ENCODE measurements at regions not wholly inside any gene's neighbourhood (a gene's known extent, or its start where the extent isn't known, plus 50 kb on each side); places are given as distances from the start of the nearest gene placed in this dataset.

DNA sequence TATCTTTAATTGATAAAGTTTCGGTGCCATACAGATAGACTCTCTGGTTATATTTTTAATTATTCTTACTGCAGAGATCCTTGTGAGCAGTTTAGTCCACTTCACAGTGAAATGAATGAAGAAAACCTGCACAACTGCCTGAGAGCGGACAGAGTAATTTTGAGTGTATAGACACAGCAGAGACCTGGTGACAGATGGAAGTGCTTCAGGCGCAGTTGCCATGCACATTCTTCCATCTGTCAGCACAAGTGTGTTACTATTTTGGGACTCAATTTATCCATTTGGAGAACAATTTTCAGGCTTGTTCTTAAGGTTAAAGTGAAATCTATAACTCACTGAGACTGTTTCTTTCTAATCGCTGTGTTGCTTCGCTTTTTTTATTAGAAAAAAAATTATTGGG lies 147.8 kb upstream of the SPHKAP start:
- ATAC-seq = peak; percentile 72 to 84
- no peaks in the 10 kb centered on the region for H3K27me3 ChIP-seq (ENCODE audit: control insufficient read depth, insufficient read depth)
- H3K27ac ChIP-seq (ENCODE audit: low read length) = no peak overlapping the region
- intact Hi-C loops (cut with DNase I) = no loop called here
- no peak for DNase-seq
- 59% methylated on average over 5 of the region's 5 CpGs for WGBS
- no peaks in the 10 kb centered on the region for H3K4me1 ChIP-seq (ENCODE audit: control insufficient read depth, insufficient read depth, low read length)
- no peaks in the 10 kb centered on the region for H3K9me3 ChIP-seq (ENCODE audit: control insufficient read depth, low read length)
- no peak overlapping the region for H3K4me3 ChIP-seq (ENCODE audit: low read length)

DNA sequence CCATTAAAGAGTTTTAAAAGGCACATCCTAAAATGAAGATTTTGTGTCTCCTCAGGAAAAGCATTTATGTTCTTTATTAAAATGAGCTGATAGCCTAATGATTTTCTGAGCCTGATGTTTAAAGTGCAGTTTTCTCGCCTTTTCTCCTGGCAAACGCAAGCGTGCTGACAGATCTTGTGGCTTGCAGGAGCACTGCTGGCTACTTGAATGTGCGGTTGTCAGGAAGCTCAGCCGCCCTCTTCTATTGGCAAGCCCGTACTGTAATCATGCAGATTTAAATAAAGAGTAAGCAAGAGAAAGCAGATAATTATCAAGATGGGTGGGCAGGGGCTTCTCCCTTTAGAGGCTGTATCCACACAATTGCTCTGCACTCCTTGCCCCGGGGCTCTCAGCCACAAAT lies 139.5 kb upstream of the SPHKAP start:
- H3K4me3 ChIP-seq (ENCODE audit: low read length) = no peak overlapping the region
- H3K4me1 ChIP-seq (ENCODE audit: control insufficient read depth, insufficient read depth, low read length) = no peaks in the 10 kb centered on the region
- H3K27me3 ChIP-seq (ENCODE audit: control insufficient read depth, insufficient read depth) = no peaks in the 10 kb centered on the region
- intact Hi-C loops (cut with DNase I) = no loop called here
- DNase-seq = peak in 1 of 3 donors; percentile 33
- no peak overlapping the region for H3K27ac ChIP-seq (ENCODE audit: low read length)
- WGBS = 42% methylated on average over 7 of the region's 7 CpGs
- no peaks in the 10 kb centered on the region for H3K9me3 ChIP-seq (ENCODE audit: control insufficient read depth, low read length)
- peak in 1 of 2 donors; percentile 40 for ATAC-seq

DNA sequence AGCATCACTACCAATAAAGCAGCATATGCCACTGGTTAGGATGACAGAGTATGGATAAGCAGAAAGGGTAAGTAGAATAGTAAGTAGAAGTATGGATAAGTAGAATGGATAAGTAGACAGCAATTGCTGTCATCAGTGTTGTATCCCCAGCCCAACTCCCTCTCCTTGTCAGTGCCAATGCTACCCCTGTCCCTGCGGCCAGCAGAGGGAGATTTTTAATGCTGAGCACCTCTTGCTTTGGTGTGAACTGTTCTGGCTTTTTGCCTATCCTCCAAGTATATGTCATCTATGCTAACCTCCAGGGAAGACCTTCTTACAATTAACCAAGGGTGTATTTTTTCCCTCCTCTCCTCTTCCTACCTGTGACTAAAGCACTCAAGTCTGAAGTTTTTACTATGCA lies 136.7 kb upstream of the SPHKAP start:
- WGBS = 22% methylated on average over 1 of the region's 1 CpG
- no peaks in the 10 kb centered on the region for H3K9me3 ChIP-seq (ENCODE audit: control insufficient read depth, low read length)
- ATAC-seq = peak; percentile 43 to 61

DNA sequence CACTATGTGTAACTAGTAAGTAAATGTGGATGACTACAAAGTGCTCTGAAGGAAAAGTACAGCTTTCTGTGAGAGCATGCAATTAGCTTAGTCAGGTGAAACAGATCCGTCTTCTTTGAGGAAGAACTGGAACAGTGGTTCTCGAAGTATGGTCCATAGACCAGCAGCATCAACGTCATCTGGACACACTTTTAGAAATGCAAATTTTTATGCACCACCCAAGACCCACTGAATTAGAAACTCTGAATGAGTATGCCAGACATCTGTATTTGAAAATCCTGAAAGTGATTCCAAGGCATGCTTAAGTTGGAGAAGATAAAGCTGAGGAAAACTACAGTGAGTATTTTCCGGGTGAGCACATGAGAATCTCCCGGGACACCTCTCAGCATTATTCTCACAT lies 130.7 kb upstream of the SPHKAP start:
- no peaks in the 10 kb centered on the region for H3K27me3 ChIP-seq (ENCODE audit: control insufficient read depth, insufficient read depth)
- intact Hi-C loops (cut with DNase I) = loop anchor here in 2 of 4 donors (10.0 kb wide), 1 partner anchor 343 kb away; no protein-coding TSS in a partner anchor
- 79% methylated on average over 5 of the region's 5 CpGs for WGBS
- H3K4me3 ChIP-seq (ENCODE audit: low read length) = no peak overlapping the region
- ATAC-seq (no peak), DNase-seq (no peak)
- H3K9me3 ChIP-seq (ENCODE audit: control insufficient read depth, low read length) = no peaks in the 10 kb centered on the region
- H3K27ac ChIP-seq (ENCODE audit: low read length) = no peak overlapping the region
- H3K4me1 ChIP-seq (ENCODE audit: control insufficient read depth, insufficient read depth, low read length) = no peaks in the 10 kb centered on the region

More for the DNA sequence above, 136.7 kb upstream of the SPHKAP start:
- no peak overlapping the region for H3K27ac ChIP-seq (ENCODE audit: low read length)
- no peaks in the 10 kb centered on the region for H3K27me3 ChIP-seq (ENCODE audit: control insufficient read depth, insufficient read depth)
- H3K4me3 ChIP-seq (ENCODE audit: low read length) = no peak overlapping the region
- intact Hi-C loops (cut with DNase I) = loop anchor here in 2 of 4 donors (10.0 kb wide), 1 partner anchor 337 kb away; no protein-coding TSS in a partner anchor
- peak in 2 of 3 donors; percentile 41 to 54 for DNase-seq
- no peaks in the 10 kb centered on the region for H3K4me1 ChIP-seq (ENCODE audit: control insufficient read depth, insufficient read depth, low read length)

DNA sequence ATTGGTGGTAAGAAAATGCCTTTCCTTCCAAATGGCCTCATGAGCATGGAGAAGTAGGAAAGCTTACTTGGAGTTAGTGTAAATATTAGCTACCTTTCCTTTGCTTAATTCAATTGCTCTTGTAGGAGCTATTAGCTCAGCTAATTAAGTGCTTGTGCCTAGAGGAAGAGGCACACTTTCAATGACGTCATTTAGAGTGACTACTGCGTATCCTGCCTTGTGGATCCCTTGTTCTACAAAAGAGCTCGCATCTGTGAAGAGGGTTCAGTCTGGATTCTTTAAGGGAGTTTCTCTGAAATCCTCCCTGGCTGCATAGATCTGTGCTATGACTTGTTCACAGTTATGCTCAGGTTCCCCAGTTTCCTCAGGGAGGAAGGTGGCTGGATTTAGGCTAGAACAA lies 122.5 kb upstream of the SPHKAP start:
- H3K27me3 ChIP-seq (ENCODE audit: control insufficient read depth, insufficient read depth) = no peaks in the 10 kb centered on the region
- intact Hi-C loops (cut with DNase I) = no loop called here
- no peaks in the 10 kb centered on the region for H3K9me3 ChIP-seq (ENCODE audit: control insufficient read depth, low read length)
- no peak overlapping the region for H3K27ac ChIP-seq (ENCODE audit: low read length)
- H3K4me1 ChIP-seq (ENCODE audit: control insufficient read depth, insufficient read depth, low read length) = no peaks in the 10 kb centered on the region
- 86% methylated on average over 3 of the region's 3 CpGs for WGBS
- no peak for DNase-seq
- no peak for ATAC-seq
- H3K4me3 ChIP-seq (ENCODE audit: low read length) = no peak overlapping the region

DNA sequence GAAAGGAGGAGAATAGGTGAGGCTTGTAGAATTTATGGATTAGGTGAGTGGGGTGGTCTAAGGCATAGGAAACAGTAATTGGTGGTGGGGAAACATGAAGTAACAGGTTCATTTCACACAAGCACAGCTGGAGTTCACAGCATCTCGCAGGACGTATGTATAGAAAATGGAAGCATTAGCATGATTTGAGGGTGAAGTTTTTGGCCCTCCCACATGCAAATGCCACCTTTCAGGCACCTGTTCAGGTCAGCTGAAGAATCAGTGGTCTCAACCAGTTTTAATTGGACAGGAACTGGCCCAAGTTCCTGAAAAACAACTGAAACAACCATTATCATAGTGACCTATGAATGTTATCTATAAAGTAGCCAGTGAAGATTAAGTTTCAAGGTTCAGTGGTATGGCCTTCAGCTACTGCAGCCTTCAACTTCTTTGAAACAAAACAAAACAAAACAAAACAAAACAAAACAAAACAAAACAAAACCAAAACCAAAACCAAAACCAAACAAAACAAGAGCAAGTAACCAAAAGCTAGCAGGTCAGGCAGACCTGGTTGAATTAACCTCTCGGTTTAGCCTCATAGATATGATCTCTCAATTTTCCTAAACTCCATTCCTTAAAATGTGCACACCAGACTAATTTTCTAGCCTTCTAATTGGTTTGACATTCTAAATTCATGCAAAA lies 102.1 kb upstream of the SPHKAP start:
- H3K9me3 ChIP-seq (ENCODE audit: control insufficient read depth, low read length) = no peaks in the 10 kb centered on the region
- no peak overlapping the region for H3K4me3 ChIP-seq (ENCODE audit: low read length)
- no peaks in the 10 kb centered on the region for H3K4me1 ChIP-seq (ENCODE audit: control insufficient read depth, insufficient read depth, low read length)
- intact Hi-C loops (cut with DNase I) = no loop called here
- no peaks in the 10 kb centered on the region for H3K27me3 ChIP-seq (ENCODE audit: control insufficient read depth, insufficient read depth)
- 82% methylated on average over 3 of the region's 3 CpGs for WGBS
- no peak for DNase-seq
- no peak overlapping the region for H3K27ac ChIP-seq (ENCODE audit: low read length)
- no peak for ATAC-seq

DNA sequence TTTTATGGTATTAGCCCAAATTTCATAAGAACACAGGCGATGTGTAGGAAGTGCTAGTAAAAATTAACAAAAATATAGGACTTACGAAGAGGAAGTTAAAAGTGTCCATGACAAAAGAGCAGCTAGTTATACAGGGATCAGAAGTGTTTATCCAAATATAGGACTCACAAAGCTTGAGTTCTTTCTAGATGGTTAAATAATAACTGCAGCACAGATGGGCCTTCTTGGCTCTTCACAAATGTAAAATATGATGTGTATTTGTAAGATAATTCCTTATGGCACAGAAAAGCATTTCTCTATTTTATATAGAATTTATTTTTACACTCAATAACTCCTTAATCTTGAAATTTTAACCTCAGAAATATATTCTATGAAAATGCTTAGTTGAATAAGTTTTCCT lies 100.9 kb upstream of the SPHKAP start:
- no peak for DNase-seq
- H3K4me1 ChIP-seq (ENCODE audit: control insufficient read depth, insufficient read depth, low read length) = no peaks in the 10 kb centered on the region
- H3K27me3 ChIP-seq (ENCODE audit: control insufficient read depth, insufficient read depth) = no peaks in the 10 kb centered on the region
- intact Hi-C loops (cut with DNase I) = no loop called here
- no peak overlapping the region for H3K4me3 ChIP-seq (ENCODE audit: low read length)
- H3K27ac ChIP-seq (ENCODE audit: low read length) = no peak overlapping the region
- no peak for ATAC-seq
- WGBS = 70% methylated on average over 2 of the region's 2 CpGs
- H3K9me3 ChIP-seq (ENCODE audit: control insufficient read depth, low read length) = no peaks in the 10 kb centered on the region

DNA sequence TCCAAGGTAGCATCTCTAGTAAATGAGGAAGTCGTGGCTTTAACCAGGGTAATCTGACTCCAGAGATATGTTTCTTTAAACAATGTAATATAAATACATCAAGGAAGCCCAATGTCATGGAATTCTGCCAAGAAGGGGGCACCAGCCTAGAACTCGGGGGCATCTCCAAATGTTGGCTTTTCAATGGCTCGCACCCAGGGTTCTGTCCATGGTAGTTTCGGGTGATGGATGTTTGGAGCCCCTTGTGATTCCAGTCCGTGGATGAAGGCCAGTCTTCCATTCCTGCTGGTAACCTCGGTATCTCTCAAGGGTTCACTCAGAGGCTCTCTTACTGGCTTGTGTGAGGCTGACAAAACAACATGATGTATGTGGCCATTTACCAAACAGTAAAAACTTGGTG lies 91.7 kb upstream of the SPHKAP start:
- H3K27me3 ChIP-seq (ENCODE audit: control insufficient read depth, insufficient read depth) = no peaks in the 10 kb centered on the region
- H3K4me3 ChIP-seq (ENCODE audit: low read length) = no peak overlapping the region
- no peak for ATAC-seq
- intact Hi-C loops (cut with DNase I) = no loop called here
- no peaks in the 10 kb centered on the region for H3K9me3 ChIP-seq (ENCODE audit: control insufficient read depth, low read length)
- H3K27ac ChIP-seq (ENCODE audit: low read length) = no peak overlapping the region
- WGBS = 69% methylated on average over 6 of the region's 6 CpGs
- no peak for DNase-seq
- H3K4me1 ChIP-seq (ENCODE audit: control insufficient read depth, insufficient read depth, low read length) = no peaks in the 10 kb centered on the region

DNA sequence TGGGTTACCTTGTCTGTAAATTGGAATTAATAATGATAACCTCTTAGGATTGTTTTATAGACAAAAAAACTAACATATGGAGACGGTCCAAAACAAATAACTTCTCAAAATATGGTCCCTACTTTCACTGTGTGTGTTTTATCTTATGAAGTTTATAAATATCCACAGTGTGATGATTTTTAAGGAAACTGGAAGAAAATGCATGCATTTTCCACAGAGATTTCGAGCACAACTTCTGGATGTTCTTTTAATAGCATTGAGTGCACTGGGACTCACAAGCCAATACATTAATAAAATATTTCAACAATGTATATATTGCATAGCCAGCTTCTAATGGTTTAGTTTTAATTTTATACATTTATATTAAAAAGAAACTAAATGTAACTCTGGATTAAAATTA lies 87.9 kb upstream of the SPHKAP start:
- H3K9me3 ChIP-seq (ENCODE audit: control insufficient read depth, low read length) = no peaks in the 10 kb centered on the region
- H3K4me1 ChIP-seq (ENCODE audit: control insufficient read depth, insufficient read depth, low read length) = no peaks in the 10 kb centered on the region
- intact Hi-C loops (cut with DNase I) = no loop called here
- ATAC-seq (no peak), DNase-seq (no peak)
- H3K27me3 ChIP-seq (ENCODE audit: control insufficient read depth, insufficient read depth) = no peaks in the 10 kb centered on the region
- no peak overlapping the region for H3K4me3 ChIP-seq (ENCODE audit: low read length)
- H3K27ac ChIP-seq (ENCODE audit: low read length) = no peak overlapping the region
- 49% methylated on average over 2 of the region's 2 CpGs for WGBS

DNA sequence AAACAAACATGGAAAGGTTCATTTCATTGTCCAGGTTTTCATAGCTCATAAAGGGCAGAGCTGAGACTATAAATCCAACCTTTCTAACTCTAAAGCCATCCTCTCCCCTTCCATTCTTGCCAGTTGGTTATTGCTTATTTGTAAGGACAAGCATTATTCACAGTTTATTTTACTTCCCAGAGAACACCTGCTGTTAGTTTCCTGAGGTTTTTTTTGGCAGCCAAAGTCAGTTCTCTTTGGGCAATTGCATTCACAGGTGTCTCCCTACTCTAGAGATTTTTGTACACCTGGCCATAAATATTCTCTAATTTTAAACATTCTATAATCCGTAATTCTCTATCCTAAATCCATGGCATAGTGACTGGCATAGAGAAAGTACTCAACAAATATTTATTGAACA lies 87.3 kb upstream of the SPHKAP start:
- Histone ChIP-seq H3K27ac (ENCODE audit: low read length) (no peak overlapping the region), H3K27me3 (ENCODE audit: control insufficient read depth, insufficient read depth) (no peaks in the 10 kb centered on the region), H3K4me1 (ENCODE audit: control insufficient read depth, insufficient read depth, low read length) (no peaks in the 10 kb centered on the region), H3K9me3 (ENCODE audit: control insufficient read depth, low read length) (no peaks in the 10 kb centered on the region), H3K4me3 (ENCODE audit: low read length) (no peak overlapping the region)
- no peak for DNase-seq
- intact Hi-C loops (cut with DNase I) = no loop called here
- WGBS = 81% methylated on average over 1 of the region's 1 CpG
- no peak for ATAC-seq

DNA sequence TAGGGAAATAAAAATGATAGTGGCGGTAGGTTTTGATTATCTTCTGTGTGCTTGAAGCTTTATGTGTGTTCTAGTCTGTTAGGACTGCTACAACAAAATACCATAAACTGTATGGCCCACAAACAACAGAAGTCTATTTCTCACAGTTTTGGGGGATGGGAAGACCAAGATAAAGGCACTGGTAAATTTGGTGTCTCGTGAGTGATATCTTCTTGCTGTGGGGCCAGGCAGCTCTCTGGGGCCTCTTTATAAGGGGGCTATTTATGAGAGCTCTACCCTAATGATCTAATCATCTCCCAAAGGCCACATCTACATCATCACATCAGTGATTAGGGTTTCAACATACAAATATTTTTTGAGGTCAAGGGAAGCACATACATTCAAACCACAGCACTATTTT lies 86.8 kb upstream of the SPHKAP start:
- WGBS = 44% methylated on average over 2 of the region's 2 CpGs
- no peak overlapping the region for H3K27ac ChIP-seq (ENCODE audit: low read length)
- no peak for ATAC-seq
- no peak for DNase-seq
- no peaks in the 10 kb centered on the region for H3K9me3 ChIP-seq (ENCODE audit: control insufficient read depth, low read length)
- H3K27me3 ChIP-seq (ENCODE audit: control insufficient read depth, insufficient read depth) = no peaks in the 10 kb centered on the region
- H3K4me3 ChIP-seq (ENCODE audit: low read length) = no peak overlapping the region
- no peaks in the 10 kb centered on the region for H3K4me1 ChIP-seq (ENCODE audit: control insufficient read depth, insufficient read depth, low read length)
- intact Hi-C loops (cut with DNase I) = no loop called here

DNA sequence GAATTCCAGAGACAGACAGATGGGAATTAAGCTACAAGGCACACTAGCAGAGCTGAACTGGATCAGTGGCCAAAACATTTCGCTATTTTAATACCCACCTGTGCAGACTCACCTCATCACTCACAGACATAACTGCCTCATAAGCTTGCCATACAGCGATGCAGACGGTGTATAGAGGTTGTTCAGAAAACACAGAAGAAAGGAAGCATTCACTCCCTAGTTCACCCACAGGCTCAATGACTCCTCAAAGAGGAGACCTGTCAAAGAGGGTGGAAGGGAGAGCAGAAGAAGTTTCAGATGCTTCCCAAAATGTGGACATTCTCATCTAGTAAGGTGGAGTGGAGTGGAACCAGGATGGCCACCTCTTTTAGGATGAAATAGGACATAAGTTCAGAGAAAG lies 81.7 kb upstream of the SPHKAP start:
- intact Hi-C loops (cut with DNase I) = no loop called here
- 94% methylated on average over 3 of the region's 3 CpGs for WGBS
- no peaks in the 10 kb centered on the region for H3K27me3 ChIP-seq (ENCODE audit: control insufficient read depth, insufficient read depth)
- H3K27ac ChIP-seq (ENCODE audit: low read length) = no peak overlapping the region
- no peak for ATAC-seq
- no peak for DNase-seq
- H3K4me1 ChIP-seq (ENCODE audit: control insufficient read depth, insufficient read depth, low read length) = no peaks in the 10 kb centered on the region
- H3K9me3 ChIP-seq (ENCODE audit: control insufficient read depth, low read length) = no peaks in the 10 kb centered on the region
- H3K4me3 ChIP-seq (ENCODE audit: low read length) = no peak overlapping the region

Data from right cardiac atrium (tissue), 5 donors.